T1000 (cell line): ENCODE measurements at regions not wholly inside any gene's neighbourhood (a gene's known extent, or its start where the extent isn't known, plus 50 kb on each side); places are given as distances from the start of the nearest gene placed in this dataset.
"Not testable (repeated sequence)": the region's sequence is repeated elsewhere in the genome, so short reads cannot be mapped to it uniquely, and the experiment has no call there.

ENCODE experiments used
- DNase-seq: peaks from one replicate; lab custom pipeline; 2025; ENCODE audit warnings: mixed read lengths; lab: John Stamatoyannopoulos, UW

- no peak for DNase-seq
These were observed 578.9 kb upstream of the NR5A2 start for GRCh38 chr1:199448646-199449045.

- DNase-seq, result no peak
These were observed 578.3 kb upstream of the NR5A2 start for GRCh38 chr1:199449221-199449620.

DNA sequence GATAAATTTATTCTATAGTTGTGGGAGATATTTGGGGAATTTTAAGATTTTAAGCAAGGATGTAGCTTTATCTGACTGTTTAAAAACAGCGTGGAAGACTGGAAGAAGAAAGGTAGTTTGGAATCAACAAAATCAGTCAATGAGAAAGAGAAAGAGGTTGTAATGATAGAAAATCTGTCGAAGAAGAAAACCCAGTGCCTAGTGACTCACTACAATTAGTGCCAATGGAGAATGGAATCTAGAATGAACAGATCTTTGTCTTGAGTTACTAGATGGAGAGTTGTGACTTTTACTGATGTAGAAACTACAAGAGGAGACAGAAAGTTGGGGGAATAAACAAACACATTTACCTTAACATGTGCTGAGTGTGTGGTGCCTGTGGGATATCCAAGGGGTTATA, 577.8 kb upstream of the NR5A2 start:
- DNase-seq, result no peak

DNA sequence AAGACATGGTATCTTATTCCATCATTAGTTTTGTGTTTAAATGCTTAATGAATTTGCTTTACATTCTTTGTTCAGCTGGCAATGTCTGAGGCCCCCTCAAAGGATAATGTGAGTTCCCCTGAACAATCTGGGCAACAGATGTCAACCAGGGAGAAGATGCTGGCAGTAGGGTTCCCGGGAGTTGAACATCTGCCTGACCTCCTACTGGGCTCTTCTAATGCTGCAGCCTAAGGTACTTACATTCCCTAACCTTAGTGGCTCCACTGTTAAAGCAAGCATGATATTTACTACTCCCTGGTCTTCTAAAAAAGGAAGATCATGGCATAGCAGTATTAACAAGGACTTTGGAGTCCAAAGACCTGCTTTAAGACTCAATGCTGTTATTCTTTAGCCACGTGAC, 574.9 kb upstream of the NR5A2 start:
- no peak for DNase-seq

DNA sequence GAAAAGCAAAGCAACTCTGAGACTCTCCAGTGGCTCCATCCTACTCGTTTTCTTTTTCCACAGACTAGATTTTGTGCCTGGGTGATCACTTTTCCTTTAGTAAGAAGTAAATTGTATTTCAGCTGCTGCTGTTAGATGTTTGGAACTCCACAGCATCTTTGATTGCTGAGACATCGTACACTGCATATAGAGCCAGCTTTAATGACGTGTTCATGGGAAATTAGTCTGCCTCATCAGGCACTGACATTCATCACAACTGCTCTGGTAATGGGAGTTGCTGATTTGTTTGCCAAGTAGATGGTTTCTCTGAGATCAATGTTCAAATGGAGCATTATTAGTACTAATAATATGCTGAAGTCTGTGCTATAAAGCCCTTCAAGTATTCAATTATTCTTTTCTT, 573.8 kb upstream of the NR5A2 start:
- no peak for DNase-seq

DNA sequence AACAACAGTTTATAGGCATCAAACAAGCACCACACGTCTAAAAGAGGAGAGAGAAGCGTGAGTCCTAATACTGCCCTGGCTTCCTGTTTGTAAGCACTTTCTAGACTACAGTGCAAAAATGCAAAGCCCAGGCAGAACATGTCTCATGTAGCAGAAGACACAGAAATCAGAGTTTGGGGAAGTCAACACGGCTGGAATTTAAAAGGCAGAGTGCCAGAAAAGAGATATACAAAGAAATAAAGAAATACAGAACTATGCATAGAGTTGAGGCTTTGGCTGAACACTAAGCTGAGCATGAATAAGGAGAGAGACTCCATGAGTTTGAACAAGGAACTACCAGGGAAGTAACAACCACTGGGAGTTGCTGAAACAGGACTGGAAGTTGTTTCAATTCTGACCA, 566.6 kb upstream of the NR5A2 start:
- no peak for DNase-seq

- DNase-seq, result peak; percentile 14
These were observed 563.9 kb upstream of the NR5A2 start for GRCh38 chr1:199463521-199464127.

- DNase-seq, result no peak
These were observed 560.5 kb upstream of the NR5A2 start for GRCh38 chr1:199466961-199467360.

- DNase-seq, result no peak
These were observed 555.5 kb upstream of the NR5A2 start for GRCh38 chr1:199472018-199472417.

DNA sequence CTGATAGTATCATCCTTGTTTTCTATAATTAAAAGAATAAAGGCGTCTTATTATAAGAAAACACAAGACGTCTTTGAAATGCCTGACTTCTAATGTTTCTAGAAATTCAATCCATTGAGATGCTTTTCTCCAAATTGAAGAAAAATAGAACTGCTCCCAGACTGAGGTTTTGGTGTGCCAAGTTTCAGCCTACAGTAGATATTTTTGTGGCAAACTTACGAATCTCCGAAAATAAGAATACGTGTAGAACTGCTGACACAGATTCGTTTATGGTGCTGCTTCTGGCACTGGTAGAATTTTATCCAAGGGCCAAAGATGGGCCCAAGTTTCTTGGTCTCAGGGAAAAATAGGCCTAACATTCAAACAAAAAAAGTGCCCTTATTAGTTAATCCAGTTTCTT, 554.5 kb upstream of the NR5A2 start:
- no peak for DNase-seq

- no peak for DNase-seq
These were observed 552.8 kb upstream of the NR5A2 start for GRCh38 chr1:199474738-199475137.

- DNase-seq, result no peak
These were observed 545.1 kb upstream of the NR5A2 start for GRCh38 chr1:199482426-199482825.

DNA sequence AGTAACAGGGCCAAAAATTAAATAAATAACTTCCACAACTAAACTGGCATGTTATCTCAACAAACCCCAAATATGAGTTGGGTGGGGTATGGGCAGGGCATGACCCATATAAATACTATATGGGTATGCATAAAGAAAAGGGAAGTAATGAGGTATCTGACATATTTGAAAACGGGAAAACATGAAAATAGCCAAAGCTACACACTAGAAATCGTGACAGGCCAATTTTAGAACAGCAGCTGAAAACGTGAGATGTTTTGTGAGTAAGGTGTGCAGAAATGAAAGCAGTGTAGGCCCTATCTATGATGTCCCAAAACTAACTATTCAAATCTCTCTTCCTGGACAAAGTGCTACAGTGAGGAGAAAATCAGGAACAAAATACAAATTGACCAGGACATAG, 537.9 kb upstream of the NR5A2 start:
- no peak for DNase-seq

- DNase-seq, result no peak
These were observed 536.6 kb upstream of the NR5A2 start for GRCh38 chr1:199490769-199491527.

DNA sequence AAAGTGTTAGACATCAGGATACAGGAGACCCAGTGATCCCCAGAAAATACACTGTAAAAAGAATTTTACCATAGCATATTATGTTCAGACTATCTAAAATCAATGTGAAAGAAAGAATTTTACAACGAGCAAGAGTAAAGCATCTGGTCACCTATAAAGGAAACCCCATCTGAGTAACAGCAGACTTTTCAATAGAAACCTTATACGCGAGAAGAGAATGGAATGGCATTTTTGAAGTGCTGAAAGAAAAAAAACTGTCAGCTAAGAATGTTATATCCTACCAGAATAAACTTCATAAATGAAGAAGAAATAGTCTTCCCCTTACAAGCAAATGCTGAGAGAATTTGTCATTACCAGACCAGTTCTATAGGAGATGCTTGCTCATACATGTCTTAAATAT, 532.1 kb upstream of the NR5A2 start:
- DNase-seq, result no peak

- not testable (repeated sequence) for DNase-seq
These were observed 528.7 kb upstream of the NR5A2 start for GRCh38 chr1:199498802-199499201.

DNA sequence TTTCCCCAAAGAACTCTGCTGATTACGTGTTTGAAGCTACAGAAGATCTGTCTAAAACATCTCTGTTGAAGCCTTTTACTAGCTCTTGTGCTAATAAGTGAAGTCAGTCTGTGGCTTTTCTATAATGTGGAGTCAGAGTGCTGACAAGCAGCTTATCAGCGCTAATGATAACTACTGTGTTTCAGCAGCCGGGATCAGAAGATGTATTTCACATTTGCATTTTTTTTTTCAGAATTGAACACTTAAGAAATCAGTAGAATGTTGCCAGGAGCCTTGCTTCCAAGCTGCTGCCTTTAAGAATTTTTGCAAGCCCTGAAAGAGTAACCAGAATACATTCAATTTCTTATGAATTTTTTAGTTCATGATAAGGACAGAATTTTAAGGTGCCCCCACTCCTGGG, 519.4 kb upstream of the NR5A2 start:
- no peak for DNase-seq

DNA sequence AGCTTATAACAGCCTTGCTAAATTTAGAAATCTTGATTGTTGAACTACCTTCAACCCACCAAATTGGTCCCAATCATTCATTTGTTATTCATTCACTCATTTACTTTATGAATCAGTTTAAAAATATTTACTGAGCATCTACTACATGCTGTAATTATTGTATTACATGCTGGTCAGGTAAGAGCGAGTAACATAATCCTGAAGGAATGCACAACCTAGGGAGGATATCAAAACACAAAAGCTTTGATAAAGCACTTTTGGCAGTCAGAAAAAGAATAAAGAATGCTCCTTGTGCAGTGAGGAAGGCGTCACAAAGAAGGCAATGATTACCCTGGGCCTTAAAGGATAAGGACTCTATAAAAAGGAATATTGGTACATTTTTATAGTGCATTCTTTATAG, 518.9 kb upstream of the NR5A2 start:
- no peak for DNase-seq

- no peak for DNase-seq
These were observed 518.1 kb upstream of the NR5A2 start for GRCh38 chr1:199509456-199509855.

DNA sequence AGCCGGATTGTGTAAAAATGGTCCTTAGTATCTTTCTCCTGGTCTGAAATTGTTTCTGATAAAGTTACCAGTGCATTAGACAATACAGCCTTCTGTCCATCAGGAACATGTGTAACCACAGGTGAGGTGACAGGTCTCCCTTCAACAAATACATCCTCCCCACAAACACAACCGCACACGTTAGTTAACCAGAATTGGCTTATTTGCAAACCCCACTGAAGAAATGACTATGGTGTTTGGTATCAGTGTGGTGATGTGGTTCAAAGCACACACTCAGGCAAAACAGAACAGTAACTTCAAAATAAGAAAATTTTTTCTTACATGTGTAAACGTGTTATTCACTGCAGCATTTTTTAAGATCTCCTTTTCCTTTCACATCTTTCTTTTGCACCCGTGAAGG, 517.2 kb upstream of the NR5A2 start:
- DNase-seq, result no peak

DNA sequence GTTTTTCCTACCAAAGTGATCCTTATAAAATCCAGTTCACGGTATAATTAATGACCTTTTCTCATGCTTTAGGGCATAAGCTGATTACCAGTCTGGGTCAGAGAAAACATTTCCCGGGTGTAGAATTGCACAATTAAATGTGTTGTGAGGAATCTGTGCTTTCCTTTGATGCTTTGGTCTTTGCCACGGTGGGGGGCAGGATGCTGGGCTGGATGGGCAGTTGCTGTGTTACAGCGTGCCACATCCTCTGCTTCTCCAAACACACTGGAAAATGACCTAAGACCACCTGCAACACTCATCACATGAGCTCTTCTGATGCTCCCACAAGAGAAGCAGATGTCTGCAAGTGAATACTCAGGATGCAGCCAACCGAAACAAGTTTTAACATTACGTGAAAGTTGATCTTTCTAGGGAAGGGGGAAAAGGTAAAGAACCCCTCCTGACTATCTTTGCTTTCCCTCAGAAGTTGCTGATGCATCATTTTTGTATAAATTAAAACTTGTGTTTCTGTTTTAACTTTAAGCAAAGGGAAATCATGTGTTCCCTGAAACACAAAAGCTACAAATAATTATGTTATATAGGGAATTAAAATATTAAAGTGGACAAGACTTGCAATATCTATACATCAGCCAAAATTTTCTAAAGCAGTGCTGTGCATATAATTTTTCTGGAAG, 515.3 kb upstream of the NR5A2 start:
- DNase-seq, result no peak

- no peak for DNase-seq
These were observed 512.2 kb upstream of the NR5A2 start for GRCh38 chr1:199515261-199515660.

- no peak for DNase-seq
These were observed 505.2 kb upstream of the NR5A2 start for GRCh38 chr1:199522338-199522737.
